ENCODE measurements at regions not wholly inside any gene's neighbourhood (a gene's known extent, or its start where the extent isn't known, plus 50 kb on each side); places are given as distances from the start of the nearest gene placed in this dataset.
"Not testable (repeated sequence)": the region's sequence is repeated elsewhere in the genome, so short reads cannot be mapped to it uniquely, and the experiment has no call there.

- Mint-ChIP-seq H3K4me1 (ENCODE audit: low read depth) (no peaks in the 10 kb centered on the region), H3K27me3 (no peaks in the 10 kb centered on the region), H3K4me3 (no peak overlapping the region), H3K9me3 (peaks cover 10% of the 10 kb centered on the region), H3K27ac (no peak overlapping the region), H3K36me3 (ENCODE audit: low read depth) (no peaks in the 10 kb centered on the region)
- intact Hi-C loops (cut with DNase I, micrococcal nuclease) = no loop called here
- no peak overlapping the region for H3K27ac ChIP-seq (ENCODE audit: low read depth in 1 of 2, low read length in 2 of 2)
- no peaks in the 10 kb centered on the region for H3K4me1 ChIP-seq (ENCODE audit: insufficient read depth, low read length)
- no peaks in the 10 kb centered on the region for H3K27me3 ChIP-seq (ENCODE audit: control insufficient read depth in 1 of 2, insufficient read depth in 2 of 2, low read length in 2 of 2)
- no peak for TF ChIP-seq CTCF (IDR thresholded peaks at IDR 0.05)
- DNase-seq (no peak), ATAC-seq (ENCODE audit: poor library complexity) (no peak)
- CTCF ChIA-PET = interaction anchor here (0.7 kb wide), 1 partner anchor 12 kb away, joined by 3 read pairs; no protein-coding TSS in a partner anchor
- no peaks in the 10 kb centered on the region for H3K36me3 ChIP-seq (ENCODE audit: insufficient read depth, low read length)
- peaks cover 0 to 27% of the 10 kb centered on the region in 2 experiments for H3K9me3 ChIP-seq (ENCODE audit: control insufficient read depth in 1 of 2, insufficient read depth in 1 of 2, low read length in 2 of 2)
- POLR2A ChIA-PET = no interaction called here
- H3K4me3 ChIP-seq (ENCODE audit: low read length) = no peak overlapping the region
Measured at GRCh38 chr3:165920984-165921383, 83.8 kb upstream of the BCHE start.

- DNase-seq = no peak
- H3K4me1 ChIP-seq (ENCODE audit: insufficient read depth, low read length) = no peaks in the 10 kb centered on the region
- ChIA-PET POLR2A (no interaction called here), CTCF (no interaction called here)
- intact Hi-C loops (cut with DNase I, micrococcal nuclease) = no loop called here
- no peak overlapping the region for H3K27ac ChIP-seq (ENCODE audit: low read depth in 1 of 2, low read length in 2 of 2)
- peaks cover 0 to 23% of the 10 kb centered on the region in 2 experiments for H3K9me3 ChIP-seq (ENCODE audit: control insufficient read depth in 1 of 2, insufficient read depth in 1 of 2, low read length in 2 of 2)
- H3K27me3 Mint-ChIP-seq = no peaks in the 10 kb centered on the region
- H3K9me3 Mint-ChIP-seq = peaks cover 13% of the 10 kb centered on the region
- no peaks in the 10 kb centered on the region for H3K36me3 Mint-ChIP-seq (ENCODE audit: low read depth)
- no peaks in the 10 kb centered on the region for H3K27me3 ChIP-seq (ENCODE audit: control insufficient read depth in 1 of 2, insufficient read depth in 2 of 2, low read length in 2 of 2)
- no peaks in the 10 kb centered on the region for H3K36me3 ChIP-seq (ENCODE audit: insufficient read depth, low read length)
- H3K27ac Mint-ChIP-seq = no peak overlapping the region
- no peak for TF ChIP-seq CTCF (IDR thresholded peaks at IDR 0.05)
- H3K4me1 Mint-ChIP-seq (ENCODE audit: low read depth) = no peaks in the 10 kb centered on the region
- no peak overlapping the region for H3K4me3 Mint-ChIP-seq
- H3K4me3 ChIP-seq (ENCODE audit: low read length) = no peak overlapping the region
- ATAC-seq (ENCODE audit: poor library complexity) = no peak
Measured at GRCh38 chr3:165919284-165919683, 82.1 kb upstream of the BCHE start.

GRCh38 chr3:165918657-165918979, 81.4 kb upstream of the BCHE start:
- intact Hi-C loops (cut with DNase I, micrococcal nuclease) = no loop called here
- DNase-seq = peak in 1 of 14 experiments; percentile 11
- no peak overlapping the region for H3K27ac ChIP-seq (ENCODE audit: low read depth in 1 of 2, low read length in 2 of 2)

GRCh38 chr3:165917938-165918656, 80.9 kb upstream of the BCHE start:
- ATAC-seq (ENCODE audit: poor library complexity); H3K36me3 ChIP-seq (ENCODE audit: insufficient read depth, low read length); H3K27ac ChIP-seq (ENCODE audit: low read depth in 1 of 2, low read length in 2 of 2); H3K27ac Mint-ChIP-seq; intact Hi-C loops (cut with DNase I, micrococcal nuclease); H3K4me3 Mint-ChIP-seq; H3K4me1 ChIP-seq (ENCODE audit: insufficient read depth, low read length); POLR2A ChIA-PET; H3K4me1 Mint-ChIP-seq (ENCODE audit: low read depth); H3K4me3 ChIP-seq (ENCODE audit: low read length); DNase-seq; H3K27me3 Mint-ChIP-seq; H3K27me3 ChIP-seq (ENCODE audit: control insufficient read depth in 1 of 2, insufficient read depth in 2 of 2, low read length in 2 of 2); H3K36me3 Mint-ChIP-seq (ENCODE audit: low read depth): not testable (repeated sequence)
- CTCF ChIA-PET = interaction anchor here (0.6 kb wide), 1 partner anchor 979 kb away, joined by 4 read pairs; no protein-coding TSS in a partner anchor
- H3K9me3 ChIP-seq (ENCODE audit: control insufficient read depth in 1 of 2, insufficient read depth in 1 of 2, low read length in 2 of 2) = peaks cover 0 to 19% of the 10 kb centered on the region in 2 experiments
- peaks cover 13% of the 10 kb centered on the region for H3K9me3 Mint-ChIP-seq

More at GRCh38 chr3:165918657-165918979, 81.4 kb upstream of the BCHE start:
- Mint-ChIP-seq H3K36me3 (ENCODE audit: low read depth) (no peaks in the 10 kb centered on the region), H3K4me3 (no peak overlapping the region), H3K27ac (no peak overlapping the region), H3K4me1 (ENCODE audit: low read depth) (no peaks in the 10 kb centered on the region), H3K9me3 (peaks cover 13% of the 10 kb centered on the region), H3K27me3 (no peaks in the 10 kb centered on the region)
- Histone ChIP-seq H3K27me3 (ENCODE audit: control insufficient read depth in 1 of 2, insufficient read depth in 2 of 2, low read length in 2 of 2) (no peaks in the 10 kb centered on the region), H3K9me3 (ENCODE audit: control insufficient read depth in 1 of 2, insufficient read depth in 1 of 2, low read length in 2 of 2) (peaks cover 0 to 19% of the 10 kb centered on the region in 2 experiments), H3K36me3 (ENCODE audit: insufficient read depth, low read length) (no peaks in the 10 kb centered on the region), H3K4me1 (ENCODE audit: insufficient read depth, low read length) (no peaks in the 10 kb centered on the region), H3K4me3 (ENCODE audit: low read length) (no peak overlapping the region)
- no peak for TF ChIP-seq CTCF (IDR thresholded peaks at IDR 0.05)
- POLR2A ChIA-PET = no interaction called here
- ATAC-seq (ENCODE audit: poor library complexity) = no peak
- CTCF ChIA-PET = interaction anchor here (0.6 kb wide), 1 partner anchor 978 kb away, joined by 4 read pairs; no protein-coding TSS in a partner anchor

GRCh38 chr3:165915104-165915503, 77.9 kb upstream of the BCHE start:
- H3K36me3 Mint-ChIP-seq (ENCODE audit: low read depth); H3K4me3 ChIP-seq (ENCODE audit: low read length); H3K27me3 Mint-ChIP-seq; DNase-seq; H3K4me3 Mint-ChIP-seq; H3K27ac Mint-ChIP-seq; CTCF ChIA-PET; H3K27ac ChIP-seq (ENCODE audit: low read depth in 1 of 2, low read length in 2 of 2); H3K4me1 Mint-ChIP-seq (ENCODE audit: low read depth); intact Hi-C loops (cut with DNase I, micrococcal nuclease); H3K4me1 ChIP-seq (ENCODE audit: insufficient read depth, low read length); ATAC-seq (ENCODE audit: poor library complexity); H3K36me3 ChIP-seq (ENCODE audit: insufficient read depth, low read length); POLR2A ChIA-PET; H3K27me3 ChIP-seq (ENCODE audit: control insufficient read depth in 1 of 2, insufficient read depth in 2 of 2, low read length in 2 of 2): not testable (repeated sequence)
- peaks cover 12% of the 10 kb centered on the region for H3K9me3 Mint-ChIP-seq
- H3K9me3 ChIP-seq (ENCODE audit: control insufficient read depth in 1 of 2, insufficient read depth in 1 of 2, low read length in 2 of 2) = peaks cover 0 to 11% of the 10 kb centered on the region in 2 experiments

Data from CD4-positive, alpha-beta T cell (primary cell).